ENCODE measurements at regions not wholly inside any gene's neighbourhood (a gene's known extent, or its start where the extent isn't known, plus 50 kb on each side); places are given as distances from the start of the nearest gene placed in this dataset.
"Not testable (repeated sequence)": the region's sequence is repeated elsewhere in the genome, so short reads cannot be mapped to it uniquely, and the experiment has no call there.

GRCh38 chr5:7105358-7105757 lies 290.6 kb upstream of the ADCY2 start:
- in situ Hi-C loops (cut with HindIII; ENCODE audit: low pct_ligation_motif_present, low sequenced_read_pairs), result no loop called here
- H3K4me3 ChIP-seq (ENCODE audit: low read depth, low read length), result no peak overlapping the region
- no peak for DNase-seq

DNA sequence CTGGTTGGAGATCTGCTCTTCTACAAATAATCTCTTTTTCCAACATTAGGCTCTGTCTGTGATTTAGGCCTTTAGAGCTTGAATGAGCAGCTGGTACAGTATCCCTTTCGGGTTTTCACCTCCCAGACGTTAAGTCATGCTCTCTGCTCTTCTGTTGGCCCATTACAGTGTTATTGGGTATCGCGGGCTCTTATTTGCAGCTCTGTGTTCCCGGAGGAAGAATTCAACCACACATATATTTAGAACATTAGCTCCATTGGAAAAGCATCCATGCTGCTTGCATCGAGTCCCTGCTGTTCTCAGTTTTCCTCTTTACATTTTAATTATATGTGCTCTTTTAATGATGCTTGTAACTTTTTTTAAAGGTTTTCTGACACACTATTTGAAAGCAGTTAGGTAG lies 278.0 kb upstream of the ADCY2 start:
- H3K36me3 ChIP-seq (replicated peaks), result no peaks in the 10 kb centered on the region
- DNase-seq, result no peak
- TF ChIP-seq CTCF (IDR thresholded peaks at IDR 0.05; ENCODE audit: low read depth, low read length, missing control alignments), result no peak
- in situ Hi-C loops (cut with HindIII; ENCODE audit: low pct_ligation_motif_present, low sequenced_read_pairs), result no loop called here
- H3K27ac ChIP-seq, result no peak overlapping the region
- H3K27me3 ChIP-seq (replicated peaks), result no peaks in the 10 kb centered on the region
- no peak overlapping the region for H3K4me3 ChIP-seq (ENCODE audit: low read depth, low read length)

More at GRCh38 chr5:7105358-7105757, 290.6 kb upstream of the ADCY2 start:
- H3K27ac ChIP-seq, result no peak overlapping the region
- H3K36me3 ChIP-seq (replicated peaks), result no peaks in the 10 kb centered on the region
- no peak for TF ChIP-seq CTCF (IDR thresholded peaks at IDR 0.05; ENCODE audit: low read depth, low read length, missing control alignments)
- no peaks in the 10 kb centered on the region for H3K27me3 ChIP-seq (replicated peaks)

- in situ Hi-C loops (cut with HindIII; ENCODE audit: low pct_ligation_motif_present, low sequenced_read_pairs), result no loop called here
- no peak overlapping the region for H3K4me3 ChIP-seq (ENCODE audit: low read depth, low read length)
- H3K27ac ChIP-seq, result no peak overlapping the region
- no peaks in the 10 kb centered on the region for H3K27me3 ChIP-seq (replicated peaks)
- no peak for TF ChIP-seq CTCF (IDR thresholded peaks at IDR 0.05; ENCODE audit: low read depth, low read length, missing control alignments)
- DNase-seq, result no peak
- H3K36me3 ChIP-seq (replicated peaks), result no peaks in the 10 kb centered on the region
Measured at GRCh38 chr5:7131680-7132079, 264.3 kb upstream of the ADCY2 start.

DNA sequence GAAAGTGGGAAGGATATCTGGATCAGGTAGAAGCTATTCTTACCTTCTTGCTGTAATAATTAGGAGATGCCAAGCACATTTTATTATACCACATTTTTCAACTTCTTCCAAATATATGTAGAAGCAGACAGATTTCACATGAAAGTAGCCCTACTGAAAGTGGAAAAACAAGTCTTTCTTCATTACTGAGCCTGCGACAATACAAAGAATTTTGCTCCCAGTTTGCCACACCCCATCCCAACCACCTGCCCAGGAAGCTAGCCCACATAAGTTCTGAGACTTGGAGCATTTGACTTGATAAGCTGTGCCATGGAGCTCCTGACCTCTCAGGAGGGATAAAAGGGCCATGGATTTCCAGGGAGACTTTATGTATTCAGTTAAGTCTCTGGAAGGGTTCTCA lies 249.1 kb upstream of the ADCY2 start:
- no peak for TF ChIP-seq CTCF (IDR thresholded peaks at IDR 0.05; ENCODE audit: low read depth, low read length, missing control alignments)
- no peak overlapping the region for H3K4me3 ChIP-seq (ENCODE audit: low read depth, low read length)
- in situ Hi-C loops (cut with HindIII; ENCODE audit: low pct_ligation_motif_present, low sequenced_read_pairs), result no loop called here
- no peaks in the 10 kb centered on the region for H3K27me3 ChIP-seq (replicated peaks)
- H3K27ac ChIP-seq, result no peak overlapping the region
- no peaks in the 10 kb centered on the region for H3K36me3 ChIP-seq (replicated peaks)
- no peak for DNase-seq

DNA sequence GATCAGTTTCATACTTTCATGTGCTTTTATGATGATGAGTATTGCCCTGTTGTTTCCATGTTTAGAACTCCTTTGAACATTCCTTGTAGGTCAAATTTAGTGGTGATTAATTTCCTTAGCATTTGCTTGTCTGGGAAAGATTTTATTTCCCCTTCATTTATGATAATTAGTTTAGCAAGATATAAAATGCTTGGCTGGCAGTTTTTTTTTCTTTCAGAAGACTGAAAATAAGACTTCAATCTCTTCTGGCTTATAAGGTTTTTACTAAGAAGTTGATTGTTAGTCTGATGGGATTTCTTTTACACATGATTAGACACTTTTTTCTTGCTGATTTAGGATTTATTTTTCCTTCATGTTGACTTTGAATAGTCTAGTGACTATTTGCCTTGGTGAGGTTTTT lies 238.9 kb upstream of the ADCY2 start:
- no peaks in the 10 kb centered on the region for H3K36me3 ChIP-seq (replicated peaks)
- in situ Hi-C loops (cut with HindIII; ENCODE audit: low pct_ligation_motif_present, low sequenced_read_pairs), result no loop called here
- no peak overlapping the region for H3K4me3 ChIP-seq (ENCODE audit: low read depth, low read length)
- TF ChIP-seq CTCF (IDR thresholded peaks at IDR 0.05; ENCODE audit: low read depth, low read length, missing control alignments), result no peak
- no peak overlapping the region for H3K27ac ChIP-seq
- DNase-seq, result no peak
- no peaks in the 10 kb centered on the region for H3K27me3 ChIP-seq (replicated peaks)

DNA sequence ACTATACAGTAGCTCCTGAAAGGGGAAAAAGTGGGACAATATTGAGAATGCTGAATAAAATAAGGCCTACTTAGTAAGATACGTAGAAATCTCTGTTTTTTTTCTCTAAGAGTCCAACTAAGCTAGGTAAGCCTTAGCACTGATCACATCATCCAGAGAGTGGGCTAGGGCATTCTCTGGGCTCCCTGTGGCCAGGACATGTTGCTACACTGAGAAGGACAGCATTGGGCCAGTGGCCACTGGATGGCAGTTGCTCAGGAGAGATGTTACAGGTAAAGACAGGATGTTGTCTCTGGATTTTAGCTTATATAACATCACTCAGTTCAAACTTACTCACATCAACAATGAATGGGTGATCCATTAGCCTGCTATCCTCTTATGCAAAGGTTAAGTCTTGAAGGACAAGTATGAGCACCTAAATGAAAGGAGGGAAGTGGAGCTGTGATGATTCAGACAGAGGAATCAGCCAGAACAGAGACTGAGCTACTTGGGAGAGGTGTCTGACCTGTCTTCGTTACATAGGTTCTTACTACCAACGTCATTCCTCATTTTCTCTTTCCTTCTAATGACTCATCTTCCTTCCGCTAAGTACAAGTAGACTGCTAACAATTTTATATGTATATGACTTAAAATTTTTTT lies 226.6 kb upstream of the ADCY2 start:
- no peaks in the 10 kb centered on the region for H3K36me3 ChIP-seq (replicated peaks)
- no peak for DNase-seq
- no peak overlapping the region for H3K4me3 ChIP-seq (ENCODE audit: low read depth, low read length)
- TF ChIP-seq CTCF (IDR thresholded peaks at IDR 0.05; ENCODE audit: low read depth, low read length, missing control alignments), result no peak
- in situ Hi-C loops (cut with HindIII; ENCODE audit: low pct_ligation_motif_present, low sequenced_read_pairs), result no loop called here
- no peaks in the 10 kb centered on the region for H3K27me3 ChIP-seq (replicated peaks)
- no peak overlapping the region for H3K27ac ChIP-seq

GRCh38 chr5:7170785-7171184 lies 225.2 kb upstream of the ADCY2 start:
- H3K27me3 ChIP-seq (replicated peaks); H3K4me3 ChIP-seq (ENCODE audit: low read depth, low read length); in situ Hi-C loops (cut with HindIII; ENCODE audit: low pct_ligation_motif_present, low sequenced_read_pairs); DNase-seq; H3K36me3 ChIP-seq (replicated peaks); H3K27ac ChIP-seq: not testable (repeated sequence)
